GM19455 (cell line): ENCODE measurements at regions not wholly inside any gene's neighbourhood (a gene's known extent, or its start where the extent isn't known, plus 50 kb on each side); places are given as distances from the start of the nearest gene placed in this dataset.

ENCODE experiments used
- ATAC-seq: cut with Tn5 transposase; IDR thresholded peaks from one replicate; pipeline ENCODE4 v1.9.1; 2021; ENCODE audit not compliant: unreplicated experiment

- ATAC-seq = no peak
These were observed 1557.5 kb upstream of the ACVR2A start for GRCh38 chr2:146287281-146287680.

DNA sequence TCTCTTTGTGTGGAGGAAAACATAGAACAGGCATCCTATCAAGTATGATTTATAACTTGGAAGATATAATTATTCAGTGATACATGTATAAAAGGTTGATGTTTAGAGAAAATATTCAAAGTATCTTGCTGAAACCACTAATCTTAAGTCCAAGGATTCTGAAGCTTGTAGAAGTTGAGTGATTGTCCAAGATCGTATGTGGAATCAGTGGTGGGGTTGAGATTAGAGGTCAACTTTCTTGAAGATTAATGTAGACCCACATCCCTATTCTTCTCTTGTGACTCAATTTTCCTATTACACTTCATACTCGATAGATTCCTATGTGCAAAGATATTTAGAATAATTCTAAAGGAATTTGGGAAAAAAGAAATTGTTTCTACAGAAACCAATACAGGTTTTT, 1565.9 kb upstream of the ACVR2A start:
- ATAC-seq = no peak

- ATAC-seq = no peak
These were observed 1573.5 kb upstream of the ACVR2A start for GRCh38 chr2:146271131-146271831.

DNA sequence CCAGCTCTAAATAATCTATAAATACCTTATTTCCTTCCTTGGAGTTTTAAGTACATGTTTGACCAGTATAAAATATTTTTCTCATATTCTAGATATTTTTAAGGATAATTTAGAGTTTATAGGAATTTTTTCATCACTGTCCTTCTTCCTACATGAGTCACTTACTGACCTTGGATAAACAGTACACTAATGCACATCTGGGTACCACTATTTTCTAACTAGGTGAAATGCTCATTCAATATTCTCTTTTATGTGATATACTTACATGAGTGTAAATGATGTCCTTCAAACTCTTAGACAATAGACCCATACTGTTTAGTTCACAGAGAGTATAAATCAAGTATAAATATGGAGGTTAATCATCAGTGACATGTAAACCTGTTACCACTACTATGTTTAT, 1574.2 kb upstream of the ACVR2A start:
- no peak for ATAC-seq

DNA sequence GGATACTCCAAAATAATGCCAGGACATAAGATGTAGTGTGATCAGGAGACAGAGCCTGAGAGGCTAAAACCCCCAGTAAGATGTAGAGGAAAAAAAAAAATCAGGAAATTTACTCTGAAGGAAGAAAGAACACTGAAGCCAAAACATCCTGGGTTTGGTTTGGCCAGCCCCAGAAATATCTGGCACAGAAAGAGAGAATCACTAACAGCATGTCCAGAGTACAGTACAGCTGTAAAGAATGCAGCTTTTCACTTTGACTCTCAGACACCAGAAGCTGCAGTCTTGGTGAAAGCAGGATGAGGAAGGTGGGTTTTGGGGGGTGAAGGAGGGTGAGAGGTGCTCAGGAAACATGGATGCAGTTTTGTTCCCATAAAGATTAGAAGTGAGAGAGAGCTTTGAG, 1577.7 kb upstream of the ACVR2A start:
- no peak for ATAC-seq

GRCh38 chr2:146265656-146266055, 1579.2 kb upstream of the ACVR2A start:
- ATAC-seq = no peak

- ATAC-seq = no peak
These were observed 1582.2 kb upstream of the ACVR2A start for GRCh38 chr2:146262606-146263005.

DNA sequence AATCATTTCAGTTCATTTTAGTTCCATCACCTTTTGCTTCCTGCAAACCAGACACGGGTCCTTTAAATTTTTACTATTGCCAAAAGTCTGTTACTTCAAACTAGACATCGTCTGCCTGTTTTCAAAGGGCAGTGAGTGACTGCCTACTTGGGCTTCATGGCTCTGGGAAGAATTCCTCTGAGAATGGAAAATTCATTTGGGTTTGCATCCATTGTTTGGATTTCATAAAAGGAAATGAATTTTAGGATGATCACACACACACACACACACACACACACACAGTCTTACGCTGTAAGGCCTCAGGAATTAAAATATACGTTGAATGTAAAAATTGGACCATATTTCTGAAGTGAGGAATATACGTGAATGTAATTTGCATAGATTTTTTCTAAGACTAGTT, 1584.3 kb upstream of the ACVR2A start:
- ATAC-seq = no peak

DNA sequence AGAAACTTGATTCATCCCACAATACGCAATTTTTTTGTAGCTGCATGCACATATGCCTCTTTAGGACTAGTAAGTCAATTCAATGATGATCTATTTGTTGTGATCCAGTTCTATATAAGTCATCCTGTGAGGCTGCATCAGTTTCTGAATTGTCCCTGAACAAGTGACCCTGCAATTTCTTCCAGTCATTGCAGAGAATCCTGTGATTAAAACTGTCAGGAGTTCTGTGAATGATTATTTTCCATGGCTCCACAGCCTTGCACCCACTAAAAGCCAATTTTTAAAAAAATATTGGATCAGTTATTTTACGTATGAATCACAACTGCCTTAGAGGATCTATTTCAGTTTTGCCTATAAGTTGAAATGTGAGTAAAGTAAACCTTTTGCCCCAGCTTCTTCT, 1585.0 kb upstream of the ACVR2A start:
- no peak for ATAC-seq

DNA sequence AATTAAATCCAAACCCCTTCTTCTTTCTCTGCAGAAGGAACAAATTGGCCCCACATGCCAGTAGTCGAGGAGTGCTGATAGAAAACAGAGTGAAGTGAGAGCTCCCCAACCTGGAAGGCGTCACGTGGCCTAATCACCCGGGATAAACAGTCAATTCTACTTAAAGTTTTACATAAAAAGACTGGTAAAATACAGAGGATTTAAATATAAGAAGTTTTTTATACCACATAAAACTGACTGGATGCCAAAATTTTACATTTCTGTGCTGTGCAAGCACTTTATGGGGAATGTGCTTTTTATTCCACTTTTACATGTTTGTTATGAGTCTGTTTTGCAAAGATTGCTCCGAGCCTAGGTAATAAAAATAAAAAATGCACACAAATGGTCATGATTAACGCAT, 1586.8 kb upstream of the ACVR2A start:
- no peak for ATAC-seq

DNA sequence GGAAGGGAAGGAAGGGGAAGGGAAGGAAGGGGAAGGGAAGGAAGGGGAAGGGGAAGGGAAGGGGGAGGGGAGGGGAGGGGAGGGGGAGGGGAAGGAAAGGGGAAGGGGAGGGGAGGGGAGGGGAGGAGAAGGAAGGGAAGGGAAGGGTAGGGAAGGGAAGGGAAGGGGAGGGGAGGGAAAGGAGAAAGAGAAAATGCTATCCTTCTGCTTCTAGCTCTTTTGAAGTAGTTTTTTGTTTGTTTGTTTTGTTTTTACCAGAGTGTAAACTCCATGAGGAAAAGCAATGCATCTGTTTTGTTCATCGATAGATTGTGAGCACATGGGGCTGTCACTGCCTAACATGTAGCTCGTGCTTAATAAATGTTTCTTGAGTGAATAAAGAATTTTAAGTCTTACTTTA, 1592.7 kb upstream of the ACVR2A start:
- no peak for ATAC-seq

DNA sequence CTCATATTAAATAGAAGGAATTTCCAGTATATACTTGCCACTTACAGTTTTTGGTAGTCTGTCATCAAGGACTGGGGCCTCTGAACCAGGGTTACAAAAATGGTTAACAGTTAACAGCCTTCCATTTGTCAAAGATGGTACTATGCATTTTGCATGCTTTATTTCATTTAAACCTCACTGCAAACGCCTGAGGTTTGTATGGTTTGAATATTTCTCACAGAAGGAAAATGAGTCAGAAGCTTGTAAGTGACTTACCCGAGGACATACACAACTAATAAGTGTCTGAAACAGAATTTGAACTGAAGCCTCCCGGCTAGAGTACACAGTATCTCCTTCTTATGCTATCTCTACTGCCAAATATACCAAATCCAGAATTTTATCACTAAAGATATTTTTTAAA, 1593.5 kb upstream of the ACVR2A start:
- no peak for ATAC-seq

DNA sequence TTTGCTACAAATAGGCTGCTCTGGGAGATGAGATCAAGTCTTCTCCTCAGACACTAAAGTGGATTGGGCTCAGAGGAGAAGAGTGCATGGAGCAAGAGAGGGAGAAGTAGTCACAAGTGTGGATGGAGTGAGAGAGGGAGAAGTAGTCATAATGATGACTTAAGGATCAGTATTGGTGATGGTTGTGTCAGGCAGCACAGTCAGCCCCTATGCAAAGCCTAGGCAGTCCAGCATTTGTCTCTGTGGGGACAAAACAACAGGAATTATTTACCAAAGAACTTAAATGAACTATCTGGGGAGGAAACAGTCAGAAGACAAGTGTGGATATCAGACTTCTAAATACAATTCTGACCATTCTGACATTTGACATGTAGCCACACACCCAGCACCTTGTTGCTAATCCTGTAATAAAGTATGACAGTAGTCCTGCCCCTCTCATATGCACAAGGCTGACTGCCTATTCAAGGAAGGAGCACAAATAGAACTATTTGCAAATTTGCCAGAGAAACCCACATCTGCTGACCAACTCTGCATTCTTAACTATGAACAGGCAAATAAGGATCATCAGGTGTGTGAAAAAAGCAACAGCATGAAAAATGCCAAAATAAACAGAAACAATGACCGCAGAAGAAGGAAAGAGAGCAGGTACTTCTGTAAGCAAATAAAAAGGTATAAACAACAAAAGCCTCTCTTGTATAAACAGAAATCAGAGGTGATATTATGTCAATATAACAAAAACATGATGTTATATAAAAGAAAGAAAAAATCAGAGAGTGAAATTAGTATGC, 1597.9 kb upstream of the ACVR2A start:
- no peak for ATAC-seq

DNA sequence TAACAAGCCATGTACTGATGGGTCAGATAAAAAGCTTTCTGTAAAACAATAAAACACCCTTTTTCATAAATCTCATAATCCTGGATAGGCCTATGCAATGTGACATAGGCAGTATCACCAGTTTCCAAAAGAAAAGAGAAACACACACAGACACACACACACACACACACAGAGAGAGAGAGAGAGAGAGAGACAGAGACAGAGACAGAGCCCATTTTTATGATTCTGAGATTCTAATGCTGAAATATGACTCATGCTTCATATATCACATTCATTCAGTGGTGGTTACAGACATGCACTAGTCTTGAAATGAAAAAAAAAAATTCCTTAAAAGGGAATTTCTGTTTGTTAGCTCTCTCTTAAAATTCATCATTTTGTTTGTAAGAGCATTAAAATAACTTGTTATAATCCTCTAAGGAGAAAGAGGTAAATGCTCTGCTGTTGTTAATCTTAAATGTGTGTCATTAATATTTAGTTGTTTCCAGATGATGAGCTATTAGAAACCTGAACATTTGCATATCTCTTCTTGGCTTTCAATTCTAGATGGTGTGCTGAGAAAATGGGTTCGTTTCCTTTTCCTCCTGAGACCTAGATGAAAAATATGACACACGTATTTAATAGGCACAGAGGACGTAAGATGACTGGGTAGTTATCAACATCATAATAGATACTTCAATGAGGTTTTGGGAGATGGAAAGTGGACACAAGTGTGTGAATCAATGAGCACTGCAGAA, 1598.7 kb upstream of the ACVR2A start:
- ATAC-seq = no peak

DNA sequence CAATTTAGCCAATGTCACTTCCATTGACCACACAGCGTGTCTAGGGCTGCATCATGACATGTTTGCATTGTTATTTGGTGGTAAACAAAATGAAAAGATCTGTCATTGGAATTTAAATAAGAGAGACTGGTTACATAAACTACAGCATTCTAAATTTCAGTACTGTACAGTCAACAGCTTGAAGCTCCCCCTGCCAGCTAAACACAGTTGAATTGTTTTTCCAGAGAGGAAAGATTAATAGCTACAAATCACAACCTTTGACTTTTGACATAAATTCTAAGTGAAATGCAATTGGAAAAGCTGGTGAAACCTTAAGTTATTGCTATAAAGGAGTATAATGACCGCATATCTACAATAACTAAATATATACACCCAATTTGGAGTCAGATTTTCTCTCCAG, 1600.0 kb upstream of the ACVR2A start:
- no peak for ATAC-seq

DNA sequence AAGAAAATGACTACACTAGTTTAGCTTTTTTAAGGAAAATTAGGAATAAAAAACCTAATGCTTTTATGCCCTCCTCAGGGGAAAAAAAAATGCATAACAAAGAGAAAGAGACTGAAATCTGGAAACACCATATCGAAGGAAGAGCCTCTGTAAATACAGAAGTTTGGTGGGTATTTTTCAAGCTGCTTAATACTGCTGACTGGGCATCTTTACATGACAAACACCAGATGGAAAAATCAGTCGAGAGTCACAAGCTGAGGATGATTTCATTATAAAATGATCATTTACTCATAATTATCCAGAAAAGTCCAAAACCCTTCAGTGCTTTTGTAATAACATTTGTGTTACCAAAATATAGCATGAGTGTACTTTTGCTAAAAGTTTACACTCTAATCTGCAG, 1600.7 kb upstream of the ACVR2A start:
- ATAC-seq = no peak

- no peak for ATAC-seq
These were observed 1603.8 kb upstream of the ACVR2A start for GRCh38 chr2:146241023-146241422.

DNA sequence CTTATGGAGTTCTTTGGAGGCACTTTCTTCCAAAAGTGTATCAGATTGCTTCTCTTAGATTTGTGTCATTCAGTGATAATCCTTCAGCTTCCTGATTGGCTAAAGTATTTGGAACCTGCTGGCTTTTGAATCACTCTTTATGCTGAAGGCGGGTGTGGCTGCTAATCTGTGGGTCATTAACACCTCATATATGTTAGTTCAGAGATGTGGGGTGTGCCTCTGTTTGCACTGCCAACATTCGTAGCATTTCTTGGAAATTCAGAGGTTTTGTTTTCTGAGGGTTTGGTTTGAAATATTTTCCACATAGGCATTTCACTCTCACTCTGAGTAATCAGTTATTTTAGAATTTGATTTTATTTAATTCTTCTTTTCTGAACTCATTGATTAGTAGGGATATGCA, 1604.4 kb upstream of the ACVR2A start:
- ATAC-seq = no peak

DNA sequence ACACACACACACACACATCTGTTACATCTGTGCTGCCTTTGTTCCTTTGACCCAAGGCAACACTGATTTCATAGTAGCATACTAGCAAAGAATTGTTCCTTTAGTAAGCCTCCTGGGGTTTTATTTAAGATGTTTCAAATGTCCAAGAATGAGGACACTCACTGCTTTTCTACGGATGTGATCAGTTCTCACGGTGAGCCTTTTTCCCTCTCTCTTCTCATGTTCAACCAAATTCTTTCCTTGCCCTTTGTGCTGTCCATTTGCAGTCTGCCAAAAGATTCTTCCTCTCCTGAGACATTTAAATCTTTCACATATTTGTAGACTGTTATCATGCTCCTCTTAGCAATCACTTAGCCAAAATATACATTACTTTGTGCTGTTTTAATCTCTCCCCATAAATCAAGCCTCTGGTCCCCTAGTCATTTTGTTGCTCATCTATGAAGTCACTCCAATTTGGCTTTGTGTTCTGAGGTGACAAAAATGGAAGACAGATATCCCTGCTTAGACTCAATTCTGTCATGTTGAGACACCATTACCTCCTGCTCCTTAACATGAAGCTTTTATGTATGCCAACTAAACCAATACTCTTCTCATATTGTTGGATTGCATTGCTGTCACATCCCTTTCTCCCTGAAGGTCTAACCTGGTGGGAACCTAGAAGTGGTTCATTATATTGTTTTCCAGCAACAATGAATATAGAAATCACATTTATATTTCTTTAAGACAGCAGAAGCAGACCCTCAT, 1605.3 kb upstream of the ACVR2A start:
- ATAC-seq = no peak

DNA sequence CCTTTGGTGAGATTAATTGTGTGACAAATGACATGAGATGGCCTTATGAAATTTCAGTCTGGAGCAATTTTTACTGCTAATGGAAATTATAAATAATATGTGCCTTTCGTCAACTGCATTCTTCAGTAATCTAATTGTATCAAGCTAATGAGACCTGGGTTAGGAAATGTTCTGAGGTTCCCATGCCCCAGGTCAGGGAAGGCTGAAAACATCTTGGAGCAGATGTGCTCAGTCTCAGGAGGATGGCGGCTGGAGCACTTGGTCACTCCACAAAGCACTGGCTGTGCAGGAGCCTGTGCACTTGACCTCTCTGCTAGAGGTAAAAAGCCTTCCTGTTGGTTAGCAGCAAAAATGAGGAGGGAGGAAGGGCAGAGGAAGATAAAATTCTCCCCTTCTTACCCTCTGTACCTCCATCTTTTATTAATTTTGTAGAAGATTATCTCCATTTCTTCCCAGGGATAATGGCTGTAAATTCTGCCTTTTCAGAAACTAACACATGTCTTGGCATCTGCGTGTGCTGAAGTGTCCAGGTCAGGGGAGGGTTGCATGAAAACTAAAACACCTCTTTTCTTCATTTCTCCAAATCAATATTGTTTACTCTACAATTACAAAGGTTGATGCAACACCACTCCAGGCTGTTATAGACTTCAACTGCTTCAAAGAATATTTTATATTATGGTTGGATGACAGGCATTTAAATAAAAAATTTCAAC, 1606.4 kb upstream of the ACVR2A start:
- ATAC-seq = no peak

DNA sequence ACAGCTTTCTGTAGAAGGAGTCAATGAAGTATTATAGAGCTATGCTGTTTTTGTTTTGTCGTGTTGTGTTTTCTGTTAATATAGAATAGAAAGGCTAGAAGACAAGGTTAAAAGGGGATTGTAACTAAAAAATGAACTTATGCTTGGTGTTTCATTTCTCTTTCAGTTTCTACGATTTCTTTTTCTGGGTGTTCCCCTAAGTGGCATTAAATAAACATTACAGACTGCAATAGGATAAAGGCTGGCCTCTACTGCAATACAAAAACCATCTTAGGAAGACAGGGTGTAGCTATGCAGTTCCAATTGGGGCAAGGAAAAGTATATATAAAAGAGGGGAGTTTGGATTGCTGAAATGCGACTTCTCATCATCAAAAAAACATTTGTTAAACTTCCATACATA, 1609.7 kb upstream of the ACVR2A start:
- ATAC-seq = no peak
